ENCODE measurements at regions not wholly inside any gene's neighbourhood (a gene's known extent, or its start where the extent isn't known, plus 50 kb on each side); places are given as distances from the start of the nearest gene placed in this dataset.

DNA sequence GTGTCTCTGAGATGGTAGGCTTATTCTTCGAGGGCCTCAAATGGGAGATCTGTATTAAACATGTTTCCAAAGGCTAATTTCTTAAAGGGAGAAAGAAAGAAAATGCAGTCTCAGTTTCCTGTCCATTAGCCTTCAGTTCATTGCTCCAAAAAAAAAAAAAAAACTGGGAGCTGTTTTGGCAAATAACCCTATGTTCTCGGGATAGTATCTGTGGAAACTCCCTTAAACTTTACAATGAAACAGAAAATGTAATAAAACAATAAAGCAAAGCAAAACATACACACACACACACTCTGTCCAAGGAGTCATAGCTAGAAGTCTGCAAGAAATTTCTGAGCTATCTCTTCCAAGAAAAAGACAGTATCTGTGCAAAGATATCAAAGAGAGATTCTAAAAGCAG lies 172.5 kb upstream of the CELF2 start:
- DNase-seq (ENCODE audit: extremely low read depth, low read depth) = no peak
- H3K4me3 ChIP-seq (replicated peaks; ENCODE audit: low read depth, low read length) = no peak overlapping the region
- TF ChIP-seq, protein P1, sequence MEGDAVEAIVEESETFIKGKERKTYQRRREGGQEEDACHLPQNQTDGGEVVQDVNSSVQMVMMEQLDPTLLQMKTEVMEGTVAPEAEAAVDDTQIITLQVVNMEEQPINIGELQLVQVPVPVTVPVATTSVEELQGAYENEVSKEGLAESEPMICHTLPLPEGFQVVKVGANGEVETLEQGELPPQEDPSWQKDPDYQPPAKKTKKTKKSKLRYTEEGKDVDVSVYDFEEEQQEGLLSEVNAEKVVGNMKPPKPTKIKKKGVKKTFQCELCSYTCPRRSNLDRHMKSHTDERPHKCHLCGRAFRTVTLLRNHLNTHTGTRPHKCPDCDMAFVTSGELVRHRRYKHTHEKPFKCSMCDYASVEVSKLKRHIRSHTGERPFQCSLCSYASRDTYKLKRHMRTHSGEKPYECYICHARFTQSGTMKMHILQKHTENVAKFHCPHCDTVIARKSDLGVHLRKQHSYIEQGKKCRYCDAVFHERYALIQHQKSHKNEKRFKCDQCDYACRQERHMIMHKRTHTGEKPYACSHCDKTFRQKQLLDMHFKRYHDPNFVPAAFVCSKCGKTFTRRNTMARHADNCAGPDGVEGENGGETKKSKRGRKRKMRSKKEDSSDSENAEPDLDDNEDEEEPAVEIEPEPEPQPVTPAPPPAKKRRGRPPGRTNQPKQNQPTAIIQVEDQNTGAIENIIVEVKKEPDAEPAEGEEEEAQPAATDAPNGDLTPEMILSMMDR (IDR thresholded peaks at IDR 0.05; ENCODE audit: low read depth, low read length, missing control alignments) = no peak

GRCh38 chr10:10845826-10846503 lies 171.7 kb upstream of the CELF2 start:
- DNase-seq (ENCODE audit: extremely low read depth, low read depth) = no peak
- TF ChIP-seq, protein P1 (IDR thresholded peaks at IDR 0.05; ENCODE audit: low read depth, low read length, missing control alignments) = no peak
- no peak overlapping the region for H3K4me3 ChIP-seq (replicated peaks; ENCODE audit: low read depth, low read length)

GRCh38 chr10:10846504-10846900 lies 171.2 kb upstream of the CELF2 start:
- TF ChIP-seq, protein P1 (IDR thresholded peaks at IDR 0.05; ENCODE audit: low read depth, low read length, missing control alignments) = no peak
- no peak for DNase-seq (ENCODE audit: extremely low read depth, low read depth)
- H3K4me3 ChIP-seq (replicated peaks; ENCODE audit: low read depth, low read length) = no peak overlapping the region

DNA sequence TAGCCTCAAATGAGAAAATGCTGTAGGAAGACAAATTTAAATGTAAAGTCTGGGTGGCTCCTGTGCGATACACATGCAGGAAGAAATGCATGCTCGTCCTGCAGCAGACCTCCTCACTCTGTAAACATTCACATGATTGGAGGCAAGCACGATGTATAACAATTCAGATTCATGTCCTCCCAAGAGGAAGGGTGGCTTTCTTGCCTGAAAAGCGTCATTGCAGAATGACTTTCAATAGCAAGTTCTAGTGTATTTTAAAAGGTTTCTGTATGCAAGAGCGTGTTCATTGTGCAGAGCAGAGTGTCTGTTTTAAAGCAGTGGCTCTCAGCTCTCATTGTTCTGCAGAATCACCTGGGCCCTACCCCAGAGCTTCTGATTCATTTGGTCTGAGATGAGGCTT lies 170.3 kb upstream of the CELF2 start:
- DNase-seq (ENCODE audit: extremely low read depth, low read depth) = no peak
- TF ChIP-seq, protein P1 (IDR thresholded peaks at IDR 0.05; ENCODE audit: low read depth, low read length, missing control alignments) = no peak

GRCh38 chr10:10848488-10849111 lies 169.1 kb upstream of the CELF2 start:
- no peak for DNase-seq (ENCODE audit: extremely low read depth, low read depth)
- no peak overlapping the region for H3K4me3 ChIP-seq (replicated peaks; ENCODE audit: low read depth, low read length)
- TF ChIP-seq, protein P1 (IDR thresholded peaks at IDR 0.05; ENCODE audit: low read depth, low read length, missing control alignments) = no peak

More for the DNA sequence above, 170.3 kb upstream of the CELF2 start:
- H3K4me3 ChIP-seq (replicated peaks; ENCODE audit: low read depth, low read length) = no peak overlapping the region

DNA sequence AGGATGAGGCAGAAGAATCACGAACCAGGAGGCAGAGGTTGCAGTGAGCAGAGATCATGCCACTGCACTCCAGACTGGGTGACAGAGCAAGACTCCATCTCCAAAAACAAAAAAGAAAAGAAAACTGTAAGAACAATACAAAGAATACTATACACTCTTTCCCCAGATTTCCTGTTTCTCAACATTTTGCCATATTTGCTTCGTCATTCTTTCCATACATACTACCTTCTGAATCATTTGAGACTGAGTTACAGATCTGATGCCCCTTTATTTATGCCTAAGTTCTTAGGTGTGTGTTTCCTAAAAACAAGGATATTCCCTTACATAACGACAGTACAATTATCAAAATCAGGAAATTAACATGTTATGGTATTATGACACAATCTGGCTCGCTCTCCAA lies 168.4 kb upstream of the CELF2 start:
- no peak for DNase-seq (ENCODE audit: extremely low read depth, low read depth)
- TF ChIP-seq, protein P1 (IDR thresholded peaks at IDR 0.05; ENCODE audit: low read depth, low read length, missing control alignments) = no peak
- no peak overlapping the region for H3K4me3 ChIP-seq (replicated peaks; ENCODE audit: low read depth, low read length)
